Small intestine (tissue), 7 donors: ENCODE measurements at regions not wholly inside any gene's neighbourhood (a gene's known extent, or its start where the extent isn't known, plus 50 kb on each side); places are given as distances from the start of the nearest gene placed in this dataset.

Experiments used
- DNase-seq, 2 donors: peaks; one replicate each; pipeline versions ENCODE4 v3.0.0 to v3.0.0-alpha.2; 2013
- FAIRE-seq: peaks from 2 replicates; lab custom pipeline; 2012; peaks lifted over from hg19 to GRCh38; lab: Jason Lieb, UNC
- H3K27ac ChIP-seq, 3 donors: one replicate each; pipeline ENCODE4 v1.5.1; 2013; ENCODE audit warnings: low read length in 2 of 3, mild to moderate bottlenecking in 2 of 3, control low read depth in 1 of 3, inconsistent platforms in 1 of 3, low read depth in 1 of 3, moderate library complexity in 1 of 3
- H3K27me3 ChIP-seq, 3 donors: one replicate each; pipeline ENCODE4 v1.6.1; 2013; ENCODE audit warnings: low read length in 3 of 3, inconsistent platforms in 1 of 3; ENCODE audit not compliant: control insufficient read depth in 3 of 3, insufficient read depth in 3 of 3
- H3K36me3 ChIP-seq, 3 donors: one replicate each; pipeline ENCODE4 v1.6.1; 2013; ENCODE audit warnings: low read length in 3 of 3, inconsistent platforms in 1 of 3, low read depth in 1 of 3, mild to moderate bottlenecking in 1 of 3, moderate library complexity in 1 of 3; ENCODE audit not compliant: control insufficient read depth in 3 of 3, insufficient read depth in 2 of 3
- H3K4me1 ChIP-seq, 3 donors: one replicate each; pipeline ENCODE4 v1.6.1; 2013; ENCODE audit warnings: low read length in 2 of 3, inconsistent platforms in 1 of 3, low read depth in 1 of 3, mild to moderate bottlenecking in 1 of 3, moderate library complexity in 1 of 3; ENCODE audit not compliant: control insufficient read depth in 3 of 3, insufficient read depth in 2 of 3
- H3K4me3 ChIP-seq, 3 donors: one replicate each; pipeline ENCODE4 v1.5.1; 2013; ENCODE audit warnings: low read length in 3 of 3, control low read depth in 1 of 3, inconsistent platforms in 1 of 3, low read depth in 1 of 3, mild to moderate bottlenecking in 1 of 3, moderate library complexity in 1 of 3
- H3K9me3 ChIP-seq, 2 donors: one replicate each; pipeline ENCODE4 v1.6.1; 2013; ENCODE audit warnings: low read depth in 1 of 2, low read length in 1 of 2; ENCODE audit not compliant: control insufficient read depth in 2 of 2, insufficient read depth in 1 of 2
- WGBS, 3 donors: extraction: QIAGEN DNeasy Blood & Tissue Kit; methylation state at CpG; one replicate each; pipeline ENCODE4 v1.1.7; 2013; 5-methylcytosine and 5-hydroxymethylcytosine counted together
- donor health status: healthy with polysubstance abuse.
- donor health status: control.
- donor health status: control.
- donor health status: Bipolar disorder and iron deficiency.
- donor health status: healthy.

- WGBS, 3 donors = 56 to 75% (median 66%) methylated on average over 2 of the region's 2 CpGs
- DNase-seq = no peak
- H3K27me3 ChIP-seq = no peaks in the 10 kb centered on the region
- H3K4me1 ChIP-seq = no peaks in the 10 kb centered on the region
- FAIRE-seq = no peak
- H3K9me3 ChIP-seq = no peaks in the 10 kb centered on the region
- H3K4me3 ChIP-seq = no peak overlapping the region
- no peaks in the 10 kb centered on the region for H3K36me3 ChIP-seq
- H3K27ac ChIP-seq = no peak overlapping the region
Observed at GRCh38 chr1:82273816-82274215, 473.1 kb downstream of the ADGRL2 start.

GRCh38 chr1:82269431-82269830 lies 468.7 kb downstream of the ADGRL2 start:
- Histone ChIP-seq H3K4me3 (no peak overlapping the region), H3K27ac (no peak overlapping the region), H3K9me3 (no peaks in the 10 kb centered on the region), H3K4me1 (no peaks in the 10 kb centered on the region), H3K27me3 (no peaks in the 10 kb centered on the region), H3K36me3 (no peaks in the 10 kb centered on the region)
- 82 to 87% (median 83%) methylated on average over 5 of the region's 5 CpGs for WGBS, 3 donors
- DNase-seq (no peak), FAIRE-seq (no peak)

- no peaks in the 10 kb centered on the region for H3K4me1 ChIP-seq
- FAIRE-seq (no peak), DNase-seq (no peak)
- no peaks in the 10 kb centered on the region for H3K27me3 ChIP-seq
- no peak overlapping the region for H3K27ac ChIP-seq
- 83 to 92% (median 84%) methylated on average over 1 of the region's 1 CpG for WGBS, 3 donors
- H3K4me3 ChIP-seq = no peak overlapping the region
- H3K9me3 ChIP-seq = no peaks in the 10 kb centered on the region
- H3K36me3 ChIP-seq = no peaks in the 10 kb centered on the region
Observed at GRCh38 chr1:82268826-82269225, 468.1 kb downstream of the ADGRL2 start.

GRCh38 chr1:82266351-82266750 lies 465.6 kb downstream of the ADGRL2 start:
- DNase-seq (no peak), FAIRE-seq (no peak)
- no peak overlapping the region for H3K4me3 ChIP-seq
- no peak overlapping the region for H3K27ac ChIP-seq
- no peaks in the 10 kb centered on the region for H3K4me1 ChIP-seq
- no peaks in the 10 kb centered on the region for H3K27me3 ChIP-seq
- H3K36me3 ChIP-seq = no peaks in the 10 kb centered on the region
- H3K9me3 ChIP-seq = no peaks in the 10 kb centered on the region
- 59 to 80% (median 67%) methylated on average over 1 of the region's 1 CpG for WGBS, 3 donors

- H3K27ac ChIP-seq = no peak overlapping the region
- no peaks in the 10 kb centered on the region for H3K4me1 ChIP-seq
- no peak overlapping the region for H3K4me3 ChIP-seq
- WGBS, 3 donors = 67 to 89% (median 78%) methylated on average over 5 of the region's 5 CpGs
- H3K9me3 ChIP-seq = no peaks in the 10 kb centered on the region
- no peaks in the 10 kb centered on the region for H3K36me3 ChIP-seq
- H3K27me3 ChIP-seq = no peaks in the 10 kb centered on the region
- no peak for FAIRE-seq
- no peak for DNase-seq
Observed at GRCh38 chr1:82265436-82265835, 464.7 kb downstream of the ADGRL2 start.

GRCh38 chr1:82264802-82265201 lies 464.1 kb downstream of the ADGRL2 start:
- FAIRE-seq (no peak), DNase-seq (no peak)
- H3K27ac ChIP-seq = no peak overlapping the region
- no peaks in the 10 kb centered on the region for H3K27me3 ChIP-seq
- no peaks in the 10 kb centered on the region for H3K36me3 ChIP-seq
- H3K9me3 ChIP-seq = no peaks in the 10 kb centered on the region
- H3K4me1 ChIP-seq = no peaks in the 10 kb centered on the region
- 83 to 88% (median 87%) methylated on average over 3 of the region's 3 CpGs for WGBS, 3 donors
- no peak overlapping the region for H3K4me3 ChIP-seq

- 65 to 75% (median 69%) methylated on average over 1 of the region's 1 CpG for WGBS, 3 donors
- H3K4me3 ChIP-seq = no peak overlapping the region
- no peaks in the 10 kb centered on the region for H3K36me3 ChIP-seq
- FAIRE-seq = no peak
- no peak for DNase-seq
- H3K4me1 ChIP-seq = no peaks in the 10 kb centered on the region
- no peaks in the 10 kb centered on the region for H3K27me3 ChIP-seq
- no peak overlapping the region for H3K27ac ChIP-seq
- no peaks in the 10 kb centered on the region for H3K9me3 ChIP-seq
Observed at GRCh38 chr1:82263396-82263795, 462.7 kb downstream of the ADGRL2 start.

GRCh38 chr1:82260666-82261065 lies 459.9 kb downstream of the ADGRL2 start:
- H3K27ac ChIP-seq = no peak overlapping the region
- H3K36me3 ChIP-seq = no peaks in the 10 kb centered on the region
- FAIRE-seq = no peak
- no peaks in the 10 kb centered on the region for H3K4me1 ChIP-seq
- no peaks in the 10 kb centered on the region for H3K9me3 ChIP-seq
- 29 to 42% (median 39%) methylated on average over 1 of the region's 1 CpG for WGBS, 3 donors
- H3K4me3 ChIP-seq = no peak overlapping the region
- no peak for DNase-seq
- no peaks in the 10 kb centered on the region for H3K27me3 ChIP-seq

GRCh38 chr1:82260051-82260450 lies 459.3 kb downstream of the ADGRL2 start:
- no peak for FAIRE-seq
- Histone ChIP-seq H3K4me3 (no peak overlapping the region), H3K27ac (no peak overlapping the region), H3K4me1 (no peaks in the 10 kb centered on the region), H3K27me3 (no peaks in the 10 kb centered on the region), H3K36me3 (no peaks in the 10 kb centered on the region), H3K9me3 (no peaks in the 10 kb centered on the region)
- 49 to 68% (median 58%) methylated on average over 1 of the region's 1 CpG for WGBS, 3 donors
- no peak for DNase-seq
